Fibroblast of skin of abdomen (primary cell): ENCODE measurements at regions not wholly inside any gene's neighbourhood (a gene's known extent, or its start where the extent isn't known, plus 50 kb on each side); places are given as distances from the start of the nearest gene placed in this dataset.
"Not testable (repeated sequence)": the region's sequence is repeated elsewhere in the genome, so short reads cannot be mapped to it uniquely, and the experiment has no call there.

Source experiments
- DNase-seq: peaks from one replicate; pipeline ENCODE4 v3.0.0-alpha.2; 2013

GRCh38 chr9:22508354-22508753 is 61.7 kb downstream of the DMRTA1 start:
- DNase-seq: not testable (repeated sequence)

DNA sequence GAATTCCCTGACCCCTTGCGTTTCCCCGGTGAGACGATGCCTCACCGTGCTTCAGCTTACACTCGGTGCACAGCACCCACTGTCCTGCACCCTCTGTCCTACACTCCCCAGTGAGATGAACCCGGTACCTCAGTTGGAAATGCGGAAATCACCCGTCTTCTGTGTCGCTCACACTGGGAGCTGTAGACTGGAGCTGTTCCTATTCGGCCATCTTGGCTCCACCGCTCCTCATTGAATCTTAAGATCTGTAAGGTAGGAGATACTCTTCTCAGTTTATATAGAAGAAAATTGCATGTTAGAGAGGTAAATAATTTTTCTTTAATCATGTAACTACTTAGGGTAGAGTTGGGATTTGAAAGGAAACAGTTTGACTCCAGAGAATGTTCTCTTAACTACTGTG is 62.2 kb downstream of the DMRTA1 start:
- no peak for DNase-seq

GRCh38 chr9:22512495-22512894 is 65.9 kb downstream of the DMRTA1 start:
- DNase-seq: no peak

DNA sequence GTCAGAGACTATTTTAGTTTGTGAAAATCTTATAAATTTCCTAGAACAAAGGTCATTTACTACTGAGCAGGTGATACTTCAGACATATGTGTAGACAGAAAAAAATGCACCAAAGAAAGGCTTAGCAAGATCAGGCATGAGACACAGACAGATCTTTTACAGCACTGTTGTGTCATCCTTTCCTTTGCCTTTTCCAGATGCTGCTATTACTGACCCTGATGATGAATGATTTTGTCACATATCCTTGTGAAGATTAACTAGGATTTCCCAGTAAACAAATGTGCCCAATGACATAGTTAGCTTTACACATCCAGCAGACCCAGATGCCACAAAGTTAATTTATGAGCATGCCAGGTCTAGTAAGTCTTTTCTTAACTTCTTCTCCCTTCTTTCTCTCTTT is 68.2 kb downstream of the DMRTA1 start:
- DNase-seq: no peak

DNA sequence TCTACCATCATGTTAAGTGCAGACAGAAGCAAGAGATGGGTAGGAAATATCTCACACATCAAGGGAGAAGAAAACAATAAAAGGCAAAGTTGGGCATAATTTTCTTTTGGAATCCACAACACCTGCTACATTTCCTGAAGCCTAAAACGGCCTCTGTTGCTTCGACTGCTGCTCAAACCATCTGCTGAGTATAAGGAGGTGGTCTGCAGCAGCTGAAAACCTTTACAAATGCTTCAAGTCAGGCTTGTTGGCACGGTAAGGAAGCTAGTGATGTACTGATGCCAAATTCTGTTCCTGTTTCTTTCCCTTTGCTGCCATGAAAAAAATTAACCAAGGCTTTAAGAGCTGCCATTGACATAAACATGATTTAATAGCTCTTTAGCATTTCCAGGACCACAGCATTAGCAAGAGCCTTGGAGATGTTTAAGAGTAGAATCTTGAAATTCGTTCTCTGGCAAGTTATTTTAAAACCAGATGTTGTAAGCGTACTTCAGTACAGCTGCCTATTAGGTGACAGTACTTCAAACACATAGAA is 75.6 kb downstream of the DMRTA1 start:
- DNase-seq: no peak

GRCh38 chr9:22528485-22528884 is 81.9 kb downstream of the DMRTA1 start:
- DNase-seq: peak; percentile 28

GRCh38 chr9:22529426-22530199 is 83.0 kb downstream of the DMRTA1 start:
- DNase-seq: peak; percentile 8

DNA sequence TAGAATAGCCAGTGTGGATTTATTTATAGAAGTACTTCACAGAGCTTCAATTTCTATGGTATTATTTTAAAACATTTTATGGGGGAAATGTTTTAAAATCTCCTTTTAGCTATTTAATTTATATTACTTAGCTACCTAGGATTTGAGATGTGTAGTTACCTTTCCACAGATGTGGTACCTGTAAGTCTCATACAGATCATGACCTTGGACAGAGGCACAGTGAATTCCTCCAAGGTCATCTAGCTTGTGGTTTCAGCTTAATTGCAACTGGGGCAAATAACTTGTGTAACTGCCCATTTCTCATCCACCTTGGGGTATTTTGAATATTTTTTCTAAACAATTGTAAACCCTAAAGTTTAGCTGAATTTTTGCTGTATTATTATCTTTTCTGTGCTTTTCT is 89.2 kb downstream of the DMRTA1 start:
- DNase-seq: no peak

- no peak for DNase-seq
These were observed 91.1 kb downstream of the DMRTA1 start for GRCh38 chr9:22537721-22538120.

DNA sequence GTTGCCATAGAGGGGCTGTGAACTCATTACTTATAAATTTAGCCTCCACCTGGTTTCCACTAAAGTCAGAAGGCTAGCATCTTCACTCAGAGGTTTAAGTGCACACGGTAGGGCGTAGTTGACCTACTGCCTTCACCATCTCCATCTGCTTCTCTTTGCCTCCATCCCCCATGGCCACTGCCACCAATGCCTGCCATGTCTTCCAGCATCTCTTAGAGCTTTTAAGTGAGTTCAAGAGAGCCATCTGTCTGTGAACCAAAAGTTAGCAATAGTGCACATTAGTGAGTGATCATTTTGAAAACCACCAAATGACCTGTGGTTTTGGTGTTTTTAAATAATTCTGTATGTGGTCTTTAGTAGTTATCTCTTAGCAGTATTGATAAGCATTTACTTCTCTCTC is 102.0 kb downstream of the DMRTA1 start:
- no peak for DNase-seq

DNA sequence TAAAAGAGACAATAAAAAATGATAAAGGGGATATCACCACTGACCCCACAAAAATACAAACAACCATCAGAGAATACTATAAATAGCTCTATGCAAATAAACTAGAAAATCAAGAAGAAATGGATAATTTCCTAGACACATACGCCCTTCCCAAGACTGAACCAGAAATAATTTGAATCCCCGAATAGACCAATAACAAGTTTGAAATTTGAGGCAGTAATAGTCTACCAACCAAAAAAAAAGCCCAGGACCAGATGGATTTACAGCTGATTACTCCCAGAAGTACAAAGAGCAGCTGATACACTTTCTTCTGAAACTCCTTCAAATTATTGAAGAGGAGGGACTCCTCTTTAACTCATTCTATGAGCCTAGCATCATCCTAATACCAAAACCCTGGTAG is 128.1 kb downstream of the DMRTA1 start:
- no peak for DNase-seq

DNA sequence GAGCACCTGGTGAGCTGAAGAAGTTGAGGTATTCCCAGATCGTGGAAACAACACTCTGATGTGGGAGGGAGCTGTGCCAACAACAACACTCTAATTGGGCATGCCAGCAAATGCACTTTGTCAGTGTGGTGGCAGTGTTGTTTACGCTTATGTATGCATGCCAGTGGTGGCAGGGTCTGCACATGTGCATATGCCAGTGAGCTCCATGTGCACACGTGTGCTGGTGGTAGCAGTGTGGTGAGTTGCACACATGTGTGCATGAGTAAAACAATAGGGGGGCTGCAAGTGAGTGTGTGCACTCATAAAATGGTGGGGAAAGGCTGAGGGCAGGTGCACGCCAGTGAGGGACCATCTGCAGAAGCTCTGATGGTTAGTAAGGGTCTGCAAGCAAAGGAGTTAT is 134.2 kb downstream of the DMRTA1 start:
- no peak for DNase-seq

DNA sequence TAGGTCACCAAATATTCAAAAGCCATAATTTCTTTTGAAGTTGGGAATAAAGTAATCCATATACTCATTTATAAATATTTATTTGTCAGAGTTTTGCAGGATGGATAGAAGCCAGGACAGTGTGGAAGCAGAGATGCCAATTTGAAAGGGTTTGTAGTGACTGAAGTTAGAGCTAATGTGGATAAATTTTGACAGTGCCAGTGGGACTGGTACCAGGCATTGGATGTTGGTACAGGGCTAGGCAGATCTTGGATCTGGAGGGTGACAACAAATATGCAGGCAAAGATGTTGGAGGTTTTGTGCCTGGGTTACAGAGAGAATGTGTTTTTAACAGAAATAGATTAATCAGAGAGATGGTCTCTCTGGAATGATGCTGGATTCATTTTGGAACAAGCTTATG is 135.6 kb downstream of the DMRTA1 start:
- DNase-seq: no peak

DNA sequence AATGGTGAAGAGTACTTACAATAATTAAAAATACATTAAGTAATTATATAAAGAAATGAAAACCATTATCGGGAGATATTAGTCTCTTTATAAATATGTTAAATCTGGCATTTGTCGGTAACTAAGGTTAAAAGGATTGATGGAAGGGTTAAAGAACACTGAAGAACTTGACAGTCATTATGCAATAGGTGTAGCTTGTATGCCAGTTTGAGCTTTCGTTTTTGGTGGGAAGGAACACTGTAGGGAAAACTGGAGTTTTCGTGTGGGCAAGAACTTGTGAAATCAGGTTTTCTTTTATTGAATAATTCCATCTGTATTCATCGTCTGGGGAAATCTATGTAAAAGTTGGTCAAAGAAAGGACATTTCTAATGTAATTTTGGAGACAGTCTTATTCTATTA is 142.3 kb downstream of the DMRTA1 start:
- no peak for DNase-seq

GRCh38 chr9:22590336-22591033 is 143.9 kb downstream of the DMRTA1 start:
- DNase-seq: peak; percentile 28

DNA sequence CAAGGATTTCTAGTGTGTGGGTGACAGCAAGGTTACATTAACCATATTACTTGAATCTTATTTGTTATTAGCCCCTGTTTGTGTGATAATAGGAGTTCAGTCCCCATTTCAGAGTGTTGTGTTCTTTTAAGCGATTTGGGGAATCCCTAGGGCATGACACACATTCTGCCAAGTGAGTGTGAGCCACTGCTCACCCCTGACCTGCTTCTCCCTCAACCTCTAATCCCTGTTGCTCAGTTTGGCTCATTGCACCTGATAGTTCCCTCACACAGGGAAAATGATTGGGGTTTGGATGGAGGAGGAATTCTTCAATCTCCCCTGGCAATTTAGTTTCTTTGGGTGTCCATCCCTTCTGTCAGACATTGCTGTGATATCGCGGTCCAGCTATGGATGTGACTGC is 149.2 kb downstream of the DMRTA1 start:
- no peak for DNase-seq

GRCh38 chr9:22617156-22617555 is 170.5 kb downstream of the DMRTA1 start:
- DNase-seq: no peak

DNA sequence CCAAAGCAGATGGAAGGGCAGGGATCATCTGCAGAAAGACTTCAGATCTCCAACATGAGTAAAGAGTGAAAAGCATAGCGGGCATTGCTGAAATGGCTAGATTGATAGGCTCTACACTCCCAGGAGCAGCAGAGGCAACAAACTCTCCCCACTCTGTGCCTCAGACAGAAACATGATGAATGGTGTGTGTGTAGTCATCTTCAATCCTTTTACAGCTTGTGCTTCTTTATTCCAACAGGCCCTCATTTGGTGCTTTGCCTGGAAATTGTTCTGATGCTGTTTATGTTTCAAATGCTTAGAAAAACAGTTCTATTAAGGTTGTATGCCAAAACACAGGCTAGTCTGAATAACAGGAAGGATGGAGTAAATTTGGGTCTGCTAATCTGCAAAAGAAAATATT is 176.2 kb downstream of the DMRTA1 start:
- no peak for DNase-seq

DNA sequence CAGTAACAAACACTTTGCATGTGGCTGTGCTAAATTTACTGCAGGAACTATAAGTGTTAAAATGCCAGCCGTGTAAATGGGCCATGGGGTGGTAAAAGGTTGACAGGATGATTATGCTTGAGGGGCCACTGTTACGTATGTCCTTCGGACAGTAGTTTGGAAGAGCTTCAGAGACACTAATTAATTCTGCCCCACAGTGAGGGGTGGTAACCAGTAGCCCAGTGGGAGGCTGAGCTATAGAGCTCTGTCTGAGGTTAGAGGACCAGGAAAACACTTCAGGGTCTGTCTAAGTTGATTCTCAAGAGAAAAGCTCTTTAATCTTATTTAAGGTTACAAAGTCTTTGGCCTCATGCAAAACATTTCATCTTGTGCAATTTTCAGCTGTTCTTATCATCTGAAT is 176.6 kb downstream of the DMRTA1 start:
- DNase-seq: no peak

DNA sequence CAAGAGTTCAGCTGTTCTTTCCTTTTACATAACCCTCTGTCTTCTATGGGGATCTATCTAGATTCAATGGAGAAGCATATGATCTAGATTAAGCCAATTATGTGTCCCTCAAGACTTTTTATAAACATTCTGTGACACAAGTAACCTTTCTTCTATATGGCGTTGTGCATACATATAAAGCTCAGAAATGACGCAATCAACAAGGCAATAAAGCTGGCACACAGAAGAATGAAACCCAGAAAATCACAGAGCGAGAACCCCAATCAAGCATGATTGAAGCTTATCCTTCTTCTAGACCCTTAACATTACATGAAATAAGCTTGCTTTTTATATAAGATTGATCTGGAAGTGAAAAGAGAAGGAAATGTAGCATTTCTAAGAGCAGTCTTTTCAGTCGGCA is 178.9 kb downstream of the DMRTA1 start:
- DNase-seq: no peak

- no peak for DNase-seq
These were observed 196.9 kb downstream of the DMRTA1 start for GRCh38 chr9:22643541-22643940.

- DNase-seq: peak; percentile 48
These were observed 199.3 kb downstream of the DMRTA1 start for GRCh38 chr9:22645893-22646292.

- peak; percentile 15 for DNase-seq
These were observed 202.8 kb downstream of the DMRTA1 start for GRCh38 chr9:22649384-22649783.

DNA sequence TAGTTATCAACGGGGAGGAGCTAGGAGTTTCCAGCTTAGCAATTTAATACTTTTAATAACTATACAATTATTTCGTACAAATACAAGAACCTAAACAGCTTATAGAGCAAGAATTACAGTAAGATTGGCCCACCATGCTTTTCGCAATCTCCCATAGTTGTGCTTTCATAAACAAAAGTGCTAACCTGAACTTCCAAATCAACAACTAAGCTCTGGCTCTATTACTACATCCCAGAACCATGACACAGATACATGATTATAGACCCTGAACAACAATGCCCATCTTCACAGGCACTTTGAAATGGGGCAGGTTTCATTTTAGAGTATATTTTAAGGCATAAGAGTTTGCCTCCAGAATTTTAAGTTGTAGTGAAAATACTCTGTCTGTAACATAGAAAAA is 203.5 kb downstream of the DMRTA1 start:
- DNase-seq: no peak
